ENCODE measurements at regions not wholly inside any gene's neighbourhood (a gene's known extent, or its start where the extent isn't known, plus 50 kb on each side); places are given as distances from the start of the nearest gene placed in this dataset.
"Not testable (repeated sequence)": the region's sequence is repeated elsewhere in the genome, so short reads cannot be mapped to it uniquely, and the experiment has no call there.

- no peak for DNase-seq
These were observed 50.3 kb downstream of the RBFOX3 start for GRCh38 chr17:79560527-79560926.

- DNase-seq: no peak
These were observed 51.6 kb downstream of the RBFOX3 start for GRCh38 chr17:79559111-79559887.

GRCh38 chr17:79558091-79558900 lies 52.6 kb downstream of the RBFOX3 start:
- no peak for DNase-seq

- no peak for DNase-seq
These were observed 53.4 kb downstream of the RBFOX3 start for GRCh38 chr17:79557276-79558090.

GRCh38 chr17:79556271-79556670 lies 54.6 kb downstream of the RBFOX3 start:
- DNase-seq: no peak

DNA sequence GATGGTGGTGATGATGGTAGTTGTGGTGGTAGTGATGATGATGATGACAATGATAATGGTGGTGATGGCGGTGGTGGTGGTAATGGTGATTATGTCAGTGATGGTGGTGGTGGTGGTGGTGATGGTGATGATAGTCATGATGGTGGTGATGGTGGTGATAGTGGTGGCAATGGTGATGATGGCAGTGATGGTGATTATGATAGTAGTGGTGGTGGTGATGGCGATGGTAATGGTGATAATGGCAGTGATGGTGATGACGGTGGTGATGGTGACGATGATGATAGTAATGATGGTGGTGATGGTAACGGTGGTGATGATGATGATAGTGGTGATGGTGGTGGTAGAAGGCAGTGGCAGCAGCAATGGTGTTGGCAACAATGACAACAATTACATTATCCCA lies 55.3 kb downstream of the RBFOX3 start:
- no peak for DNase-seq

DNA sequence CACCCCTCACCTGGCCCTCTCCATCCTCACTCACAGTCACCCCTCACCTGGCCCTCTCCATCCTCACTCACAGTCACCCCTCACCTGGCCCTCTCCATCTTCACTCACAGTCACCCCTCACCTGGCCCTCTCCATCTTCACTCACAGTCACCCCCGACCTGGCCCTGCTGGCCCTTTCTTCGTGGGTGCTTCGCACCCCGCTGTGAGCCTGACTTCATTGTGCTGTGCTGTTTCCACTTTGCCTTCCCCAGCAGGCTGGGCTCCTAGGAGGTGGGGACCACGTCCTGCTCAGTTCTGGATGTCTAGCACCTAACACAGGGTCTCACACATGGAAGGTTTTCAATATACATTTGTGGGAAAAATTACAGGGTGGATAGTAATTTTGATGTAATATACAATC lies 56.5 kb downstream of the RBFOX3 start:
- DNase-seq: not testable (repeated sequence)

- DNase-seq: no peak
These were observed 58.0 kb downstream of the RBFOX3 start for GRCh38 chr17:79552824-79553223.

GRCh38 chr17:79552405-79552804 lies 58.4 kb downstream of the RBFOX3 start:
- no peak for DNase-seq

DNA sequence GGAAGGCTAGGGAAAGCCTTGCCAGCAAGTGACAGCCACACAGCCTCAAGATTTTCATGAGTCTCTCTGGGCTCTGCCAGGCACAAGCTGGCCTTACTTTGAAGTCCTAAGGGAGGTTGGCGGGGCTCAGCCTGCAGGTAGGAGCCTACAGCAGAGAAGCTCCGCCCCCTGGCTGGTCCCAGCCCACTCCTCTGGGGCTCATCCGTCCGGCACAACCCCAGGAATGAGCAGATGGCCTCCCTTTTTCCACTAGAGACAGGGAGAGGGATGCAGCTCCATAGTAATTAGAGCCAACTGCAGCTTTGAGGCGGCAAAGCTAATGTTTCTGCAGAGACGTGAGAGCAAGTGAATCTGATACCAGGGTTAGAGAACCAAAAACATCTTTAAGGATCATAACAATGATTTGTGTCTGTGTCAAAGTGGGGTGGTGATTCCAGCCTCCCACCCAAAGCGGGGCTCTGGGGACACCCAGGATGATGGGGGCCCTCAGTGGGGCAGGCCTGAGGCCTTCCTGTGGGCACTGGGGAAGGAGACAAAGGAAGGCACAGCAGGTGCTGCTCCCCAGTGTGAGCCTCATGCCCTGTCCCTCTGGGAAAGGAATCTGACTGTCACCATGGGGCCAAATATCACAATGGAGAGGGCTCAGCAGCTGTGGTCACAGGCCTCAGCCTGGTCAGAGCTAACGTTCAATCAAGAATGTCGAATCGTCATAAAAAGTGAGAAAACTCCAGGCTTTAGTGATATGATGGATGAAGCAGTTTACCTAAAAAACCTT lies 61.5 kb downstream of the RBFOX3 start:
- DNase-seq: no peak

DNA sequence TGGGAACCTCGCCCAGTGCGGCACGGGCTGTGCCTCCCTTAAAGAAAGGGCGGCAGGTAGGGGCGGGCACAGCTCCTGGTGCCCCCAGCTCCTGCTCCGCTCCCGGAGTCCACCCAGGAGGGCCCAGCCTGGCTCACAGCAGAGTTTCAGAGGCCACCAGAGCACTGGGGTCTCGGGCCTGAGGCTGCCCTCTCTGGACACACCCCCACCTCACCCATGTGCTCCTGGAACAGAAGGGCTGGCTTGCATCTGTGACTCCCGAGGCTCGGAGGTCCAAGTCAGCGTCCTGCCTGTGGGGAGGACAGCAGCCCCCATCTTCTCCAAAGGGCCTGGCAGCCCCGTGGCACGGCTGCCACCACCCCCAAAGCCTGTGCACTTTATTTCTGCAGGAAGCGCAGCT lies 62.7 kb downstream of the RBFOX3 start:
- DNase-seq: no peak

DNA sequence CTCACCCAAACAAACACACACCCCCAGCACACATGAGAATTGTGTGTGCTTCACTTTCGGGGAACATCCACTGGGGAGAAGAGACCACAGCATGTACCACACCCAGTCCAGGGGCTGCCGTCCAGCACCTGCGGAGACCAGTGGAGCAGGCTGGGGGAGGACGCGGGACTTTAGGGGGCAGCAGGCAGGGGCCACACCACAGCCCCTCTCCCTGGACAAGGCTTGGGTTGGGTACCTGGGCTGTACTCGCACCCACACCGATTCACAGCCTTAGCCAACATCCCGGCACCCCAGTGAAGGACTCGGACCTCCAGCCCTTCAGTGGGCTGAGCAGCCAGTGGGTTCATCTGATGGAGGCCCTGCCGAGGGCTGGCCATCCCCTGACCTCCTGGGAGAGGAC lies 63.3 kb downstream of the RBFOX3 start:
- DNase-seq: no peak

DNA sequence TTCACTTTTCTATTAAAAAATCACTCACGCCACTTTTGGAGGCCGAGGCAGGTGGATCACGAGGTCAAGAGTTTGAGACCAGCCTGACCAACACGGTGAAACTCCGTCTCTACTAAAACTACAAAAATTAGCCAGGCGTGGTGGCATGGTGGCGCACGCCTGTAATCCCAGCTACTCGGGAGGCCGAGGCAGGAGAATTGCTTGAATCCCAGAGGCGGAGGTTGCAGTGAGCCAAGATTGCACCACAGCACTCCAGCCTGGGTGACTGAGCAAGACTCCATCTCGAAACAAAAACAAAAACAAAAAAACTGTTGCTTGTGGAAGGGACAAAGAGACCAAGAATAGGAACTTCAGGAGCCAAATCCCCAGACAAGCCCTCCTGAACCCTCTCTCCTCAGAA lies 63.7 kb downstream of the RBFOX3 start:
- DNase-seq: not testable (repeated sequence)

GRCh38 chr17:79546386-79546785 lies 64.5 kb downstream of the RBFOX3 start:
- DNase-seq: no peak

GRCh38 chr17:79545251-79546005 lies 65.4 kb downstream of the RBFOX3 start:
- no peak for DNase-seq

DNA sequence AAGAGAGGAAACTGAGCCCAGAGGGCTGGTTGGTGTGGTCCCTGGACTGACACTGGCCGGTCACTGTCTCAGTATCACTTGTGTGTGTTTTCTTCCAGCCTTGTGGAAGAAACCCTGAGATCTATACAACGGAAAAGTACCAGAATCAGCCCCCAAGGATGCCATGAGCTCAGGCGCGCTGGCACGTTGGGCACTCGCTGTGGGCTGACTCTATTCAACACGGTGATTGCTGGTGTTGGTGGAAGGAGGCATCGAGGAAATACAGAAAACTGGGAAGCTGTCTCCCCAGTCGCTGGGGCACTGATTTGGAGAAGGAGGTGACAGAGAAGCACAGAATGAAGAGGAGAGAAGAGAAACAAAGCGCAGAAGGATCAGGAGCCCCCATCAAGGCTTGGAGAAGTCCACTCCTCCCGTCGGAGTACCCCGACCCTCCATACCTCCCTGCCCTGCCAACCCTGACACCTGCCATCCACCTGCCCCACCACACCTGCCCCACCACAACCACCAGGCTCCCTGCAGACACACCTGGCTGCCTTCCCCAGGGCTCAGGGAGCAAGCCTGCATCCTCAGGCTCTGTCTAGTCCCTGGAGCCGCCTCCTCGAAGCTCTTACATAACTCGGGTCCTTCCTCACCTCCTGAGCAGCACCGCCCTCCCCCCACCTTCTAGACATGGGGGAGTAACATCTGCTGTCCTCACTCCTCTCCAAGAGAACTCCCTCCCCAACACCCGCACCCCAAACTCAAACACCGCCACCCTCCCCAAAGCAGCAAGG lies 66.5 kb downstream of the RBFOX3 start:
- no peak for DNase-seq

- no peak for DNase-seq
These were observed 67.3 kb downstream of the RBFOX3 start for GRCh38 chr17:79543531-79543930.

GRCh38 chr17:79542718-79543117 lies 68.1 kb downstream of the RBFOX3 start:
- no peak for DNase-seq

DNA sequence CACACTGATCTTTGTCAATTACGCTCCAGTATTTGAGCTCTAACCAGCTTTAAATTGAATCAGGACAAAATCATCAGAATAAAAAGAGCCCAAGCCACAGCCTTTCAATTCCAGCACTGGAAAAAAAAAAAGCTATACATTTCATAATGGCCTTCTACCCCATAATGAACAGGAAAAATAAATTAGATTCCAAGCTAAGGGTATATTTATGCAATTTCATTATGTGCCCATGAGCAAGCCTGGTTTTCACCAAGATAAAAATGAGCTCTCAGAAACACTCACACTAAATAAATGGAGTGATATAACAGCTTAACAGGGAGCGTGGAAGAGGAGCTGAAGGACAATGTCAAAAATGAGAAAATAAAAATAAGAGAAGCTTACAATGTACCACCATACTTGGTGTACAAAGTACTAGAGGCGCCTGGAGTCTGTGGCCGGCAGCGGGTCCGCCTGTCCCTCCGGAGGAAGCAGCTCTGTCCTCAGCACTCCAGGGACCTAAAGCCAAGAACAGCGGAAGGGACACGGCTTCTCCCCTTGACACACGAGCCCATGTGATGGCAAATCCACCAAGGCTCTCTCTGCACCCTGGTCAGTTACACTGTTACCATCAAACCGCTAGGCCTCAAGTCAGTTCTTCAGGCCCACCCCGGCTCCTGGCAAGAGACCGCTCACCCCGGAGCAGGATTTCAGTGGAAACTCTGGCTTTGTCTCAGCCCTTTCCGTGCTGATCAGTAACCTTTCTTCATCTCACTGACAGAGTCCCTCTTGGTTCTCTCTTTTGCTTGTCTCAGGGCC lies 69.6 kb downstream of the RBFOX3 start:
- no peak for DNase-seq
